GM21367 (cell line): ENCODE measurements at regions not wholly inside any gene's neighbourhood (a gene's known extent, or its start where the extent isn't known, plus 50 kb on each side); places are given as distances from the start of the nearest gene placed in this dataset.
A peak's percentile ranks its signal among the peaks of the same experiment; 100 is the strongest.

Experiments used
- ATAC-seq: cut with Tn5 transposase; IDR thresholded peaks from one replicate; pipeline ENCODE4 v1.9.1; 2021; ENCODE audit not compliant: unreplicated experiment

DNA sequence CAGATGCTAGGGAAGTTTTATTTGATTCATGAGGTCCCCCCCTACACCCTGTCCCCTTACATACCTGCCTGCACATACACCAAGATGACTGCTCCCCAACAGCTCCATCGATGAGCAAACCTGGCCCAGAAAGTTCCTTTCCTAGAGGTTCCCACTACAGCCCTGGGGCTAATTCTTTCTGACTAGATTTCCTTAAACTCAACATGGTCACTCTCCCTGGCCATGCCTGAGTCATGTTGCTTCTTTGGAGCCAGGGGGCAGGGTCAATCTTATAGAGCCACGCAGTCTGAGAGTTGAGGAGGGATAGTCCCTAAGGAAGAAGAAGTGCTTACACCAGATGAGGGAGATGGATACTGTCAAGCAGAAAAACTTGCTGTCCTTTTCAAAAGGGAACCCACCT, 67.7 kb upstream of the GLI2 start:
- no peak for ATAC-seq

DNA sequence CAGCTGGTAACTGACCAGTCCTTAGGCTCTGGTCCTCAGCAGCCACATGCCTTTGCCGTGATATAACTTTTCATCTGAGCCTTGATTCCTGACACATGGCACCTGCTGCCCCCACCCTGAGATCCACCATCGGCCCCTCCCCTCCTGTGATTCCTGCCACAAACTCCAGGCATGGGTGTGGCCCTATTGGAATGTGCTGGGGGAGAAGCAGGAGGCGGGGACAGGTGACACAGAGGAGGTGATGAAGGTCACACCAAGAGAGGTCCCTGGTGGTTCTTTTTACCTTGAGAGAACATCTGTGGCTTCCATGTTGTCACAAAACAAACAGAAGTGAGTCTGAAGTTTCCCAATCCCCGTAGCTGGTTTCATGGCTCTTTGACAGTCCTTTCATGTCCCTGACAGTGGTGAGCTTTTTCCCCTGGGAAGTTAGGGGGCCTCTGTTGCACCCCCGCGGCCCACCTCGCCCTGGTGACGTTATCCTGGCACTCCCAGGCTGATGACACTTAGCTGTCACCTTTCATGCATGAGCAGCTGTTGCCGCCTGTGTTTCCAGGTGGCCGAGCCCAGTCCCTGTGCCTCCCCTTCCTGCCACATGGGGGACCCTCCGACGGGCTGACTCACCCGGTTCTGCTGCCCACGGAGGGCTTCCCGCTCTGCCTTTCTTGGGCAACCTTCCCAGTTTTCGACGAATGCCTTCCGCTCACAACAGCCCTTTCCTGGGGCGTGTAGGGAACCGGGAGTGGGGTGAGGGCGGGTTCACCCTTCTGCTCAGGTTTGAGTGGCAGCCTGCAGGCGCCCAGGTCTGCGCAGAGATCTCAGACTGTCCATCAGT, 66.3 kb upstream of the GLI2 start:
- ATAC-seq = no peak

DNA sequence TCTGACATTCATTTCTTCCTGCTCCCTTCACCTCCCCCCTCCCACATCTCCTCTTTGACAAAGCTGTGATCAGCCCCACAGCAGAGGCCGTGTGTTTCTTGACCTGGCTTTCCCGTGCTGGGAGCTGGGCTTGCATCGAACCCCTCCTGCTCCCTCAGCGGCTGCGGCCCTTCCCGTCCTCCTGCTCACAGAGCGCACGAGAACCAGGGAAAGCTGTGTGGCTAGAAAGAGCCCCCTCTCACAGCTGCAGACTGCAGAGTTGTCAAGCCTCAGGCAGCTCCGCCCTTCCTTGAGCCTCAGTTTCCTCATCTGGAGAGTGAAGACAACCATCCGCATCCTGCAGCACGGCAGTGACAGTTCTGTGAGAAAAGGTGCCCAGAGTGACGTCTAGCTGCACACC, 65.7 kb upstream of the GLI2 start:
- no peak for ATAC-seq

DNA sequence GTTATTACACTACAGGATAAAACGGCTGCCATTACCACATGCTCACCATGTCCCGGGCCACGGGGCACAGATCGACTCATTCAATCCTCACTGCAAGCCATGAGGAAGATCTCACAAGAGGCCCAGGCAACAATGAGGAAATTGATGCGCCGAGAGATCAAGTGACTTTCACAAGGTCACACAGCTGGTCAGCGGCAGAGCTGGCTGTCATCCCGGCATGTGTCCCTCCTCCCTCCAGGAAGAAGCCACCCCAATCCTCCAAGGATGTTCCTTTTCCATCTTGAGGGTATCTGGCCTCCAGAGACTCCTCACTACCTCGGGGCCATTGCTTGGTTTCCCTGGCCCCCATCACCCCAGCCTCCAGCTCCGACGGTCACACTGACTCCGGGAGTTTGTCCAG, 65.3 kb upstream of the GLI2 start:
- ATAC-seq = no peak

DNA sequence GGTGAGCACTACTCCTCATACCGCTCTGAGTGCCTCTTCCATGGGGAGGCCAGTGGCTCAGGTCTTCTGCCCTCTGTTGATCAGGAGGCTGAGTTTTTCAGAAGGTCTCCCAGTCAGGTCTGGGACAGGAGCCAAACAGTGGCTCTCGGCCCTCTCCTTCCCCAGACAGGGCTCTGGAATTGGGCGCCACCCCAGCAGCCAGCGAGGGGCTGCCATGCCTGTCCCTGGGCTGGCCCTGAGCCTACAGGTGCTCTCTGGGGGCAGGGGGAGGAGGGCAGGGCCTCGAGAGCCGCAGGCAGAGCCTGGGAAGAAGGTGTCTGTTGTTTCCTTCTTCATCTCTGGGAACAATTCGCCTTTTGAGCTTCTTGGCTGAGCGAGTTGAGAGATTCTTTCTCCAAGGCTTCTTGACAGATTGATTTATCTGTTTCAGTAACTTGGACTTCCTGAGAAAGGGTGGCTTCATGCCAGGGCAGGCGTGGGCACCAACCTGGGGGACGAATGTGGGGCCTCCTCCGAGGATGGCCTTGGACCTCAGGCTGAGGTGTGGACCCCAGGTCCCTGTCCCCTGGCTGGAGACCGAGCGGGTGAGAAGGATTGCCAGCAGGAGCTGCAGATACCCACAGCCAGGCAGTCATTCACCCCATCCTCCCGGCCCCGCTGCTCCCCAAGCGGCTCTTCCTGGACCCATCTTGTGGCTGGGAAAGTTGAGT, 64.7 kb upstream of the GLI2 start:
- ATAC-seq = no peak

DNA sequence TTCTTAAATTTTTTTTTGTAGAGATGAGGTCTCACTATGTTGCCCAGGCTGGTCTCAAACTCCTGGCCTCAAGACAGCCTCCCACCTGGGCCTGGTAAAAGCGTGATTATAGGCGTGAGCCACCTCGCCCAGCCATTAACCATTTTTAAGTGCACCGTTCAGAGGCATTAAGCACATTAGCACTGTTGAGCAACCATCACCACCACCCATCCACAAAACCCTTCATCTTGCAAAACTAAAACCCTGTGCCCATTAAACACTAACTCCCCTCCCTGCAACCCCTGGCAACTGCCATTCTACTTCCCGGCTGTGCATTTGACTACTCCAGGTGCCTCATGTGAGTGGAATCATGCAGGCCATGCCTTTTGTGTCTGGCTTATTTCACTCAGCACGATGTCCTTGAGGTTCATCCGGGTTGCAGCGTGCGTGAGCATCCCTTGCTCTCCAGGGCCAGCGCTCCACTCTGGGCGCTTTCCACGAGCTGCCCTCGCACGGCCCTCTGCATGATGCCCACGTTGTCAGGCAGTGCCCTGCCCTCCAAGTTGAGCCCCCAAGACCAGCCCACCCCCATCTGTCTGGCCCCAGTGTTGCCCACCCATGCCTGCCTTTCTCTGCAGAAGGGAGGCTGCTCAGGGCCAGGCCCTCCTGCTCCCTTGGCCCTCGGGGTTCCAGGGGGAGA, 63.0 kb upstream of the GLI2 start:
- no peak for ATAC-seq

DNA sequence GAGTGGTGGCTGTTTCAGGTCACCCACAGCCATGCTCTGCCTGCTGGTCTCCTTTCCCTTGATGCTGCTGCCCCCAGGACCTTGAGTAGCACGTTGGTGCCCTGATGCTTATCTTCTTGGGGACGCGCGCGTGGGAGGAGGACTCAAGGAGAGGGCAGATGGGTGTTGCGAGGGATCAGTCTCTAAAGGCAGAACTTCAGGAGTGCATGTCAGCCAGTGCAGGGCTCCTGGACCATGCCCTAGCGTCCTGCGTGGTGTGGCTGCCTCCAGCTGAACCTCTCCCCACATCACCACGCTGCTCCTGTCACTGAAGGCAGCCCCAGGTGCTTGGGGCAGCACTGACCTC, 62.5 kb upstream of the GLI2 start:
- no peak for ATAC-seq

DNA sequence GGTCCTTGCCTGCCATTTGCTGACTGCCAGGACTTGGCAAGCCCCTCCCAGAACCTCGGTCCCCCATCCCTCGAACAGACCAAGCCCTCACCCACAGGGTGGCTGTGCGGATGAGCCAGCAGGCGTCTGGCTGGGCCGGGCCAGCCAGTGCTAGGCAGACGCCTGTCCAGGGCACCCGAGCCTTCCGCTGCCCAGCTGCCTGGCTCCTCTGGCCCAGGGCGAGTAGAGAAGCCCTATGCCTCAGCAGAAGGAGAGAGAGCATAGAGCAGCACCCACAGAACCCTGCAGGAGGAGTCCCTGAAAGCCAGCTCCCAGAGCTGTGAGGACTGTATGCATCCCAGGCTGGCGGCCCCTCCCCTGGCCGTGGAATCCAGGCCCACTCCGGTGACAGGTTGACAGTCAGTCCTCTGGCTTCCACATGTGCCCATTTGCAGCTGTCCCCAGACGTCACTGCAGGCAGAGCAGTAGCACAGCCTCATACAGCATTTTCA, 62.1 kb upstream of the GLI2 start:
- no peak for ATAC-seq

DNA sequence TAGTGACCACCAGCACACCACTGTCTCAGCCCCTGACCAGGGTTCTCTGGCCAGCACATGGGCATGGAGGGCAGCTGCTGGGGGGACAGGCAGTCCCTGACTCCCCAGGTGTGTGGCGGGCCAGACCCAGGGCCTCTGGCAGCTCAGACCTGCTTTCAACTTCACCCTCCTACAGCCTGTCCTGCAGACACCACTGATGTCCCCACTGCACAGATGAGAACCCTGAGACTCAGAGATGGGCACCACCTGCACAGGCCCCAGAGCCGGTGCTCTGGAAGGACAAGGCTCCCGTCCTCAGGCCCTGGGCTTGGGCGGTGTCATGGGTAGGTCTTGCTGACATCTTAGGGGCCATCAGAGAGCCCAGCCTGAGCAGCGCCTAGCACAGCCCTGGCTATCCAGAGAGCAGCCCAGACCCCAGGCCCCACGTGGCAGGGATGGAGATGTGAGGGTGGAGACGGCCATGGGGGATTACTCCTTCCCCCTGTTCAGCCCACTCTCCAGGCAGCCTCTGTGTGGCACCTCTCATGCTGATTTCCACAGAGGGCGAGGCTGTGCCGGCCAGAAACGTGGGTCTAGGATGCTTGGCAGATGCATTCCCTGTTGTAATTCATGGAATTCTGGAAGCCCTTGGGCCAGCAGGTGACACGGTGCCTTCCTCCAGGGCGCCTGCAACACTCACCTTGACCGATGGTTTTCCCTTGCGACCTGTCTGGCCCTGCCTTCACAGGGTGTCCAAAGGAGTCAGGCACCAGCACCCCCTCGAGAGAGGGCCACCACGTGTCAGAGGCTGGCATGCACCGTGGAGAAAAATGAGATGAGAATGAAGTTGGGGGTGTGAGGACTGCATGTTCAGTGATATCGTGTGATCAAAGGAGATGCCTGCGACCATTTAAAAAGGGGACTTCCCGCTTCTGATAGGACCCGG, 61.2 kb upstream of the GLI2 start:
- ATAC-seq = no peak

DNA sequence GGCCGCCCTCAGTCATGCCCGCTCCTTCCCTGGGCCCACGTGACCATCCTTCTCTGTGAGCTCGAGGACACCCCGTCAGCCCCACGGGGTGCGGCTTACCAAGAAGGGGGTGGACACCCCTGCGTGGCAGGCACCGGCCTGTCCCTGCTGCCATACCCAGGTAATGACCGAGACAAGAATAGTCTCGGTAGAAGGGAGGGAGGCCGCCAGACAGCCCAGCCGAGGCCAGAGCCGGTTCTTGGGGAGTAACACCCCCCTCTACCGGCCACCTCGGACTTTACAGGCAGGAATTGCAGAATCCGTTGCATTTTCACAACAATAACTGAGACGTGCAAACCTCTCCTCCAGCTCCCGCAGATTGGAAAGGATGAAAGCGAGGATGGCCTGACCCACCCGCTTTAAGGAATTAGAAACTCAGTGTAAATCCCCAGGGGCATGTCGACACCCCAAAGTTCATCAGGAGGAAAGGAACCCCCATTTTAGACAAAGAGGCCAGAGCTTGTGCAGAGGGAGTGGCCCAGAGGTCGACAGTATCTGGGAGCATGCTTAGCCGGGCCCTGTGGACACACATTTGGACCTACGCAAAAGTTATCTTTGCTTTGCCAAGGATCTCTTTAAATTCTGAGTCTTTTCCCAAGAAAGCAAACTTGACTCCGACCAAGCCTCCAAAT, 60.1 kb upstream of the GLI2 start:
- no peak for ATAC-seq

DNA sequence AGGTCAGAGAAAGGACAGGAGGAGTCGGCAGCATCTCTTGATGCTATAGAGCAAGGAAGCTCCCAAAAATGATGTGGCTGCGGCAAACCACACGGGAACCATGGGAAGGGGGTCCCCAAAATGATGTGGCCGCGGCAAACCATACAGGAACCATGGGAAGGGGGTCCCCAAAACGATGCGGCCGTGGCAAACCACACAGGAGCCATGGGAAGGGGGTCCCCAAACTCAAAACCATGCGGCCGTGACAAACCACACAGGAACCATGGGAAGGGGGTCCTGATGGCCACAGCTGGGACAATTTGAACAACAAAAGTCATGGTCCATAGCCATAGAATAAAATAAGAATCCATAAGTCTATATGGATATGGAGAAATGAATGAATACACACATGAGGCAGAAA, 58.4 kb upstream of the GLI2 start:
- ATAC-seq = no peak

DNA sequence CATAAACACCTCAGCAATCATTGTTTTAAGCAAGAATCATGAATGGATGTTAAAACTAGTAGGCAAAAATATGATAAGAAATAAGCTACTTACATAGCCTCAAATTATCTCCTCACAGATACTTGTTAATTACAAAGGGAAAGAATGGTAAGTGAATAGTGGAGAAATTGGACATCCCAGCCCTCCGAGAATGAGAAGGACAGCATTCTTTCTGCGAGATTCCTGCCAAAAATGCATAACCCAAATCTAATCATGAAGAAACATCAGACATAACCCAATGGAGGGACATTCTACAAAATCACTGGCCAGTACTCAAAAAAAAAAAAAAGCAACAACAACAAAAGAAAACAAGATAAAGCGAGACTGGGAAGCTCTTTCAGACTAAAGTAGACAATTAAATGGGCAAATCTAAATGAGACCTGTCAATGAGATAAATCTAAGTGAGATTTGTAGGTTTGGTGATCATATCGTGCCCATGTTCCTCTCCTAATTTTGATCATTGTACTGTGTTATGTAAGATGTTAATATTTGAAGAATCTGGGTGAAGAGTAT, 57.9 kb upstream of the GLI2 start:
- no peak for ATAC-seq

DNA sequence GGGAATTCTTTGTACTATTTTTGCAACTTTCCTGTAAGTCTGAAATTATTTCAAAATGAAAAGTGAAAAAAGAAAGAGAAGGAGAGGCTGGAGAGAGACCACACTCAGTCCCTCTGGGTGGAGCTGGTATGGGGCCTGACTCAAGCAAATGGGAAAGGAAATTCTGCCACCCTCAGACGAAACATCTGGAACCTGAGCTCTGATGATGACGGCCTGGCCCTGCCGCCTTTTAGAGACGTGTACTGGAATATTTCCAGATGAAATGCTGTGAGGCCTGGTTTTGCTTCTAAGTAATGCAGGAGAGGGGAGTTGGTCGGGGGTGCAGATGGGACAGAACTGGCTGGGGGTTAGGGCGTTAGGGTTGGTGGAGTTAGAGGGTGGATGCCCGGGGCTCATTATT, 57.4 kb upstream of the GLI2 start:
- no peak for ATAC-seq

DNA sequence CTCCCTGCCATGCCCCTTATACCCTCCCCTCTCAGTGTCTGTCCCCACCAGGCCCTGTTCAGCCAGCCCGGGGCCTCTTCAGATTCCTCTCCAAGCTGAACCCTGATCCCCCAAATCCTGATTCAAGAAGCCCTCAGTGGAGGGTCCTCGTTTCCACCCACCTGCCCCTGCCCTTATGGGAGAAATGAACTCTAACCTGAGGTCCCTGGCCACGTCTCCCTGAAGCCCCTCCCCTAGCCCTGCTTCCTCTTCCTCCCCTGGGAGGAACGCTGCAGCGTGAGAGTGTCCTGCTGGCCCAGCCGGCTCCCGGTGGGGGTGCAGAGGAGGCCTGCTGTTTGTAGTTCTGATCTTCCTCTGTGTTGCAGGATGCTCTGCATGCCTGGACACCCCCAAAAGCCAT, 56.7 kb upstream of the GLI2 start:
- ATAC-seq = no peak

DNA sequence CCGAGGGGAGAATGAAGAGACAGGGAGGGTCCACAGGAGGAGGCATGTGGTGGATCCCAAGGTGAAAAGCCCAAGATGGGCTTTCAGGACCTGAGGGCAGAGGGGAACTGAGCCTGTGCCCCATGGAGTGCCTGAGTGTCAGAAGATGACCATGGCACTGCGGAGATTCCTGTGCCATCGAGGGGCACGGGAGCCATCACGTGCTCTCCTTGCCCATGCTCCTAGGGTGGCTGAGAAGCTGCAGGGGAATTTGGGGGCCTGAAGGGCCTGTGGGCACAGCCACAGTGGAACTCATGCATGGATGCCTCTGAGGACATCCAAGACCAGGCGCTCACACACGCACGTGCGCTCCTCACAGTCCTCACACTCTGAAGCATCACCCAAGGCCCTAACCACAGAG, 56.1 kb upstream of the GLI2 start:
- ATAC-seq = no peak

DNA sequence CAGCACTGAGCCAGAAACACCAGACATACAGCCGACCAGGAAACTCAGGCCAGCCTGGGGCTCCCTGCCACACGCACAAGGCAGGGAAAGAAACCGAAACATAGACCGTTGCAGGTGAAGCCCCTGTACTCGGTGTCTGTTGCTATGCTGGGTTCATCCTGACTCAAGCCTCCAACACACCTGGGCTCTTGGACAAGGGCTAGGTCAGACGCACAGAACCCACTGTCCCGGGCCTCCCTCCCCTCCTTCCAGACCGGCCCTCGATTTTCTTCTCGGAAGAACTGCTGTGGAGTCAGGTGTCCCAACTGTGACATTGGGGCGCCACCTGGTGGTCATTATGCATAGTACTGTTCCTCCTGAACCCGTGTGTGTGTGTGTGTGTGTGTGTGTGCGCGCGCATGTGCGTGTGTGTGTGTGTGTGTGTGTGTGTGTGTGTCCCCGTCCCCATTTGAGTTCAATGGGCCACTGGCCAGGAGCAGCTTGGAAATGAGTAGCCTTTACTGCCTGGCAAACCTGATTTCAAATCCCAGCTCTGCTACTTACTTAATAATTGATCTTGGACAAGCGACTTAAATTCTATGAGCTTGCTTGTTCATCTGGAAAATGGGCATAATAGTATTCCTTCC, 55.4 kb upstream of the GLI2 start:
- ATAC-seq = peak; percentile 63

DNA sequence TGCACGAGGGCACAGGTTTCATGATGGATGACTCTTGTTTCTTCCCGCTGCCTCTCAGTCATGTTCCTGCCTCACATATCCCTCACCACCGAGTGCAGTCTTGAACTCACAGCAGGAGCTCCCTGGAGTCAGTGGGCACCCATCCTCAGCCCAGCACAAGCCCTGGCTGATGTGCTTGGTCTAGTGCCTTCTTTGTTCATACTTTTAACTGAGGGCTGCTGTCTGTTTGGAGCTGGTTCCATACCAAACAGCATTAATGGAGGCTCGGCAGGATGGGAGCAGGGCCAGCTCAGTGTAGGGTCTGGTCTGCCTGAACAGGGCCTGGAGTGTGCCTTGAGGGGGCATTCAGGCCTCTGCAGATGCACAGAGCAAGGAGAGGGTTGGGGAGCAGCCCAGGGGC, 54.5 kb upstream of the GLI2 start:
- ATAC-seq = no peak

DNA sequence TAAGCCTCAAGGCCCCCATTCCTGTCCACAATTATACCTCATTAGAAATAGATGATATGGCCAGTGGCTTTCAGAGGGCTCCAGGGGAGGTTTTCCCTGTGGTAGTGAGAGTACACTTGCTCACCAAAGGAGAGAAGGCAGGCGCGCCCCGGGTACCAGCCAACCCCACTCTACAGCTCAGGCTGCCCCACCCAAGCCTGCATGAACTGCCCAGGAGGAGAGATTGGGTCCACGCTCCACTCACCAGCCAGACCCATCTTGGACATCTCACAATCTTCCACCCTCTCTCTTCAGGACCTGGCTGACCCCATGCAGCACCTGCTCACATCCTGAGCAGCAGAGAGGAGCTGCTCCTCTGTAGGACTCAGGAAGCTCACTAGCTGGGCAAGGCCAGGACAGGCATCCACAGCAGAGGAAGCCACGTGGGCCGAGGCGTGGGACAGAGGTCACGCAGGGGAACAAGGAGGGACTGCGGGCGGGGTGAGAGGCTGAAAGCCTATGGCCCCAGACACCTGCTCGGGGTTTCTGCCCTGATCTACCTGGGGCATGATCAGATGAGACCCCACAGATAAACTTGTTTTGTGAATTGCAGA, 53.9 kb upstream of the GLI2 start:
- ATAC-seq = no peak

DNA sequence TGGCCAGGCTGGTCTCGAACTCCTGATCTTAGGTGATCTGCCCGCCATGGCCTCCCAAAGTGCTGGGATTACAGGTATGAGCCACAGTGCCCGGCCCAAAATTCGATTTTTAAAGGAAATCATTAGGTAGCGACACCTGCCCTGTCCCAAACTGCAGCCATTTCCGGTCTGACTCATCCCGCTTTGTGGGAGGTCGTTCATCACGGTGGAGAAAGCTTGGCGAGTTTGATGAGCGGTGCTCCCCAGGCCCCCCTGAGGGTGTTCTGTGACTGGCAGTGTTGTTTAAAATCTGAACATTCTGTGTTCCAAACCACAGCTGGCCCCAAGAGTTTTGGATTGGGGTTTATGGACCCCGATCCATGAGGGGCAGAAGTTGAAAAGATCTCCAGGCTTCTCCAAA, 53.0 kb upstream of the GLI2 start:
- ATAC-seq = no peak
